ENCODE measurements at regions not wholly inside any gene's neighbourhood (a gene's known extent, or its start where the extent isn't known, plus 50 kb on each side); places are given as distances from the start of the nearest gene placed in this dataset.

GRCh38 chr2:43023791-43024514 is 202.5 kb downstream of the ZFP36L2 start:
- TF ChIP-seq CTCF (IDR thresholded peaks at IDR 0.05) (no peak), POLR2A (IDR thresholded peaks at IDR 0.05) (no peak)

Measured in tibial nerve (tissue), 3 donors.